B cell (primary cell): ENCODE measurements at regions not wholly inside any gene's neighbourhood (a gene's known extent, or its start where the extent isn't known, plus 50 kb on each side); places are given as distances from the start of the nearest gene placed in this dataset.

ENCODE experiments used
- ATAC-seq: fragments of 200-7000 bp; cut with Tn5 transposase; one replicate; pipeline ENCODE4 v1.10.0; 2021; ENCODE audit warnings: low read depth, mild to moderate bottlenecking, moderate number of reproducible peaks, moderate library complexity
- CTCF ChIA-PET: fragments of 350-600 bp; sonication (Branson Sonifier 250); formaldehyde crosslinking; loops from one replicate; lab custom pipeline; 2021; ENCODE audit warnings: antibody characterized with exemption, inconsistent platforms; lab: Charles Lee
- POLR2A ChIA-PET: fragments of 350-600 bp; sonication (Branson Sonifier 250); formaldehyde crosslinking; loops from one replicate; lab custom pipeline; 2021; ENCODE audit warnings: antibody characterized with exemption; lab: Charles Lee
- DNase-seq: peaks from one replicate; pipeline ENCODE4 v3.0.0; 2013
- H2AFZ ChIP-seq: 2 replicates; pipeline ENCODE4 v1.6.1; 2012; ENCODE audit warnings: mild to moderate bottlenecking, low read depth, low read length; ENCODE audit not compliant: insufficient read depth, poor library complexity, severe bottlenecking
- H3K27ac ChIP-seq, 2 donors: 1 replicate in 1 of 2; 2 replicates in 1 of 2; pipeline ENCODE4 v1.5.1; 2012 to 2013; ENCODE audit warnings: low read length in 2 of 2, mild to moderate bottlenecking in 2 of 2, moderate library complexity in 1 of 2
- H3K27me3 ChIP-seq, 4 experiments: fragments of 200-600 bp in 1 of 4; sonication (generic) in 1 of 4; replicated peaks in 1 of 4; 1 replicate in 2 of 4; 2 replicates in 2 of 4; pipeline versions ENCODE4 v1.6.1 to v1.7.0; 2013 to 2016; ENCODE audit warnings: low read length in 3 of 4, mild to moderate bottlenecking in 2 of 4, mixed read lengths in 1 of 4, moderate library complexity in 1 of 4; ENCODE audit not compliant: insufficient read depth in 4 of 4, control insufficient read depth in 3 of 4; ENCODE audit errors: control extremely low read depth in 1 of 4
- H3K36me3 ChIP-seq, 2 experiments: replicated peaks in 1 of 2; 1 replicate in 1 of 2; 2 replicates in 1 of 2; pipeline versions ENCODE4 v1.6.1 to v1.7.1; 2013; ENCODE audit warnings: low read length in 1 of 2; ENCODE audit not compliant: insufficient read depth in 2 of 2, control insufficient read depth in 1 of 2; ENCODE audit errors: control extremely low read depth in 1 of 2, extremely low read depth in 1 of 2
- H3K4me1 ChIP-seq, 2 donors: fragments of 200-600 bp in 1 of 2; sonication (generic) in 1 of 2; 1 replicate in 1 of 2; 2 replicates in 1 of 2; pipeline versions ENCODE4 v1.5.1 to v1.6.1; 2013 to 2017; ENCODE audit warnings: low read length in 2 of 2; ENCODE audit not compliant: control insufficient read depth in 2 of 2, insufficient read depth in 2 of 2
- H3K4me2 ChIP-seq: replicated peaks from 2 replicates; pipeline ENCODE3; 2012; ENCODE audit warnings: mild to moderate bottlenecking, low read depth, low read length; ENCODE audit not compliant: poor library complexity, severe bottlenecking
- H3K4me3 ChIP-seq, 5 experiments: fragments of 200-600 bp in 1 of 5; sonication (generic) in 1 of 5; 1 replicate in 3 of 5; 2 replicates in 2 of 5; pipeline versions ENCODE4 v1.5.1 to v1.7.0; 2011 to 2016; ENCODE audit warnings: low read length in 4 of 5, mild to moderate bottlenecking in 4 of 5, low read depth in 2 of 5, control low read depth in 1 of 5, moderate library complexity in 1 of 5; ENCODE audit not compliant: insufficient read depth in 1 of 5; ENCODE audit errors: control extremely low read depth in 1 of 5, extremely low read depth in 1 of 5
- H3K79me2 ChIP-seq: fragments of 200-600 bp; sonication (generic); one replicate; pipeline ENCODE4 v1.6.0; 2016; ENCODE audit warnings: low read length; ENCODE audit not compliant: control insufficient read depth, insufficient read depth
- H3K9ac ChIP-seq: fragments of 200-600 bp; sonication (generic); 2 replicates; pipeline ENCODE4 v1.6.1; 2017; ENCODE audit warnings: mild to moderate bottlenecking, low read length, moderate library complexity
- H3K9me3 ChIP-seq, 3 donors: one replicate each; pipeline versions ENCODE4 v1.6.1 to v1.7.1; 2013; ENCODE audit warnings: low read length in 2 of 3; ENCODE audit not compliant: control insufficient read depth in 2 of 3, insufficient read depth in 1 of 3; ENCODE audit errors: control extremely low read depth in 1 of 3
- H4K20me1 ChIP-seq: 2 replicates; pipeline ENCODE4 v1.6.0; 2012; ENCODE audit warnings: mild to moderate bottlenecking, low read length; ENCODE audit not compliant: insufficient read depth, control insufficient read depth, poor library complexity, severe bottlenecking
- H3K27ac Mint-ChIP-seq: one replicate; pipeline ENCODE4 v1.8.0; 2021; ENCODE audit warnings: mixed read lengths
- H3K27me3 Mint-ChIP-seq: one replicate; pipeline ENCODE4 v1.8.0; 2021; ENCODE audit warnings: mixed read lengths
- H3K4me1 Mint-ChIP-seq: one replicate; pipeline ENCODE4 v1.8.0; 2021; ENCODE audit warnings: mixed read lengths
- H3K4me3 Mint-ChIP-seq: one replicate; pipeline ENCODE4 v1.8.0; 2021; ENCODE audit warnings: mixed read lengths
- H3K9me3 Mint-ChIP-seq: one replicate; pipeline ENCODE4 v1.8.0; 2022; ENCODE audit warnings: mixed read lengths; ENCODE audit not compliant: insufficient read depth
- CTCF ChIP-seq: fragments of 200-600 bp; IDR thresholded peaks from one replicate; pipeline ENCODE4 v1.8.0; 2022; ENCODE audit warnings: antibody characterized with exemption, mild to moderate bottlenecking
- EZH2 ChIP-seq: IDR thresholded peaks from 2 replicates; pipeline ENCODE4 v1.6.1; 2012; ENCODE audit warnings: borderline replicate concordance, low read depth, mild to moderate bottlenecking, moderate library complexity, low read length; ENCODE audit not compliant: insufficient read depth, poor library complexity, severe bottlenecking
- WGBS: methylation state at CpG from one replicate; pipeline ENCODE4 v1.1.5; 2013; ENCODE audit warnings: missing lambda C conversion rate; ENCODE audit not compliant: insufficient coverage; 5-methylcytosine and 5-hydroxymethylcytosine counted together
- intact Hi-C: fragments of 100-400 bp; cut with micrococcal nuclease; formaldehyde crosslinking; loops from one replicate; pipeline ENCODE4 v1.10.0; 2022

GRCh38 chr13:29702912-29703351, 107.4 kb upstream of the SLC7A1 start:
- Histone ChIP-seq H3K79me2 (no peaks in the 10 kb centered on the region), H3K9ac (no peak overlapping the region), H3K36me3 (no peaks in the 10 kb centered on the region), H2AFZ (no peak overlapping the region), H3K27me3 (peaks cover 0 to 5% (median under 1%) of the 10 kb centered on the region in 4 experiments), H3K27ac (no peak overlapping the region), H4K20me1 (no peaks in the 10 kb centered on the region), H3K9me3 (no peaks in the 10 kb centered on the region), H3K4me1 (no peaks in the 10 kb centered on the region), H3K4me3 (no peak overlapping the region), H3K4me2 (no peak overlapping the region)
- Mint-ChIP-seq H3K4me1 (no peaks in the 10 kb centered on the region), H3K27ac (no peak overlapping the region), H3K27me3 (peaks cover 31% of the 10 kb centered on the region), H3K9me3 (no peaks in the 10 kb centered on the region), H3K4me3 (no peak overlapping the region)
- ChIA-PET POLR2A (no interaction called here), CTCF (interaction anchor here (1.4 kb wide), 1 partner anchor 195 kb away, joined by 4 read pairs; no protein-coding TSS in a partner anchor)
- DNase-seq, result no peak
- TF ChIP-seq CTCF (no peak), EZH2 (no peak)
- intact Hi-C loops, result no loop called here
- WGBS, result 59% methylated on average over 13 of the region's 13 CpGs
- no peak for ATAC-seq

GRCh38 chr13:29698106-29698505, 102.6 kb upstream of the SLC7A1 start:
- Histone ChIP-seq H3K27ac (no peak overlapping the region), H3K79me2 (no peaks in the 10 kb centered on the region), H3K9me3 (peaks cover 0 to 3% (median 0%) of the 10 kb centered on the region in 3 donors), H3K27me3 (peaks cover 0 to 10% (median 3%) of the 10 kb centered on the region in 4 experiments), H3K36me3 (no peaks in the 10 kb centered on the region), H3K9ac (no peak overlapping the region), H3K4me1 (no peaks in the 10 kb centered on the region), H3K4me2 (no peak overlapping the region), H2AFZ (no peak overlapping the region), H3K4me3 (no peak overlapping the region), H4K20me1 (no peaks in the 10 kb centered on the region)
- H3K27me3 Mint-ChIP-seq, result peaks cover 45% of the 10 kb centered on the region
- DNase-seq (no peak), ATAC-seq (no peak)
- TF ChIP-seq EZH2, result no peak
- no peak for TF ChIP-seq CTCF
- H3K9me3 Mint-ChIP-seq, result no peaks in the 10 kb centered on the region
- CTCF ChIA-PET, result no interaction called here
- WGBS, result no CpG with 5 or more reads among the region's 3 CpGs
- intact Hi-C loops, result no loop called here
- no peak overlapping the region for H3K27ac Mint-ChIP-seq
- no peaks in the 10 kb centered on the region for H3K4me1 Mint-ChIP-seq
- POLR2A ChIA-PET, result no interaction called here
- no peak overlapping the region for H3K4me3 Mint-ChIP-seq
